VCaP (cell line): ENCODE measurements at regions not wholly inside any gene's neighbourhood (a gene's known extent, or its start where the extent isn't known, plus 50 kb on each side); places are given as distances from the start of the nearest gene placed in this dataset.

Source experiments
- H3K27ac ChIP-seq: fragments of 450-650 bp; 2 replicates; pipeline ENCODE4 v1.5.1; 2017
- CTCF ChIP-seq: fragments of 450-650 bp; conservative IDR thresholded peaks from 2 replicates; pipeline ENCODE4 v1.5.1; 2017; ENCODE audit warnings: mild to moderate bottlenecking, moderate library complexity

GRCh38 chr1:170356585-170356984 lies 175.4 kb upstream of the GORAB start:
- TF ChIP-seq CTCF = no peak
- no peak overlapping the region for H3K27ac ChIP-seq

GRCh38 chr1:170357750-170358149 lies 174.2 kb upstream of the GORAB start:
- no peak overlapping the region for H3K27ac ChIP-seq
- TF ChIP-seq CTCF = no peak

- TF ChIP-seq CTCF = no peak
- H3K27ac ChIP-seq = no peak overlapping the region
Observed at GRCh38 chr1:170360601-170361000, 171.4 kb upstream of the GORAB start.

GRCh38 chr1:170365331-170365730 lies 166.6 kb upstream of the GORAB start:
- H3K27ac ChIP-seq = no peak overlapping the region
- no peak for TF ChIP-seq CTCF

- no peak overlapping the region for H3K27ac ChIP-seq
- TF ChIP-seq CTCF = no peak
Observed at GRCh38 chr1:170366980-170367379, 165.0 kb upstream of the GORAB start.

- TF ChIP-seq CTCF = no peak
- H3K27ac ChIP-seq = no peak overlapping the region
Observed at GRCh38 chr1:170367615-170368014, 164.4 kb upstream of the GORAB start.

GRCh38 chr1:170369000-170369399 lies 163.0 kb upstream of the GORAB start:
- no peak for TF ChIP-seq CTCF

GRCh38 chr1:170369417-170369816 lies 162.5 kb upstream of the GORAB start:
- H3K27ac ChIP-seq = no peak overlapping the region
- TF ChIP-seq CTCF = no peak

More at GRCh38 chr1:170369000-170369399, 163.0 kb upstream of the GORAB start:
- no peak overlapping the region for H3K27ac ChIP-seq
